GM21381 (cell line): ENCODE measurements at regions not wholly inside any gene's neighbourhood (a gene's known extent, or its start where the extent isn't known, plus 50 kb on each side); places are given as distances from the start of the nearest gene placed in this dataset.
"Not testable (repeated sequence)": the region's sequence is repeated elsewhere in the genome, so short reads cannot be mapped to it uniquely, and the experiment has no call there.

Source experiments
- ATAC-seq: cut with Tn5 transposase; IDR thresholded peaks from one replicate; pipeline ENCODE4 v1.9.1; 2021; ENCODE audit warnings: mild to moderate bottlenecking, moderate library complexity; ENCODE audit not compliant: unreplicated experiment

GRCh38 chr2:117621326-117621725 is 193.2 kb upstream of the DDX18 start:
- ATAC-seq, result no peak

- not testable (repeated sequence) for ATAC-seq
Measured at GRCh38 chr2:117623175-117623574, 191.3 kb upstream of the DDX18 start.

- ATAC-seq, result no peak
Measured at GRCh38 chr2:117631152-117631945, 183.1 kb upstream of the DDX18 start.

- no peak for ATAC-seq
Measured at GRCh38 chr2:117635481-117635880, 179.0 kb upstream of the DDX18 start.

- ATAC-seq, result no peak
Measured at GRCh38 chr2:117639401-117639800, 175.1 kb upstream of the DDX18 start.

GRCh38 chr2:117644403-117644802 is 170.1 kb upstream of the DDX18 start:
- no peak for ATAC-seq

GRCh38 chr2:117645458-117645857 is 169.0 kb upstream of the DDX18 start:
- ATAC-seq, result no peak

- ATAC-seq, result no peak
Measured at GRCh38 chr2:117646099-117646498, 168.4 kb upstream of the DDX18 start.

- ATAC-seq, result no peak
Measured at GRCh38 chr2:117646872-117647271, 167.6 kb upstream of the DDX18 start.

- ATAC-seq, result no peak
Measured at GRCh38 chr2:117656546-117656945, 157.9 kb upstream of the DDX18 start.

GRCh38 chr2:117661619-117662018 is 152.9 kb upstream of the DDX18 start:
- ATAC-seq, result no peak

GRCh38 chr2:117674172-117674571 is 140.3 kb upstream of the DDX18 start:
- no peak for ATAC-seq

- no peak for ATAC-seq
Measured at GRCh38 chr2:117679952-117680351, 134.5 kb upstream of the DDX18 start.

- ATAC-seq, result no peak
Measured at GRCh38 chr2:117684919-117685318, 129.6 kb upstream of the DDX18 start.

- ATAC-seq, result peak; percentile 91
Measured at GRCh38 chr2:117686699-117687098, 127.8 kb upstream of the DDX18 start.

- no peak for ATAC-seq
Measured at GRCh38 chr2:117691595-117691994, 122.9 kb upstream of the DDX18 start.

- no peak for ATAC-seq
Measured at GRCh38 chr2:117692001-117692763, 122.3 kb upstream of the DDX18 start.

- ATAC-seq, result no peak
Measured at GRCh38 chr2:117693154-117693553, 121.3 kb upstream of the DDX18 start.

GRCh38 chr2:117693651-117694050 is 120.8 kb upstream of the DDX18 start:
- ATAC-seq, result no peak

- no peak for ATAC-seq
Measured at GRCh38 chr2:117698287-117698686, 116.2 kb upstream of the DDX18 start.

- ATAC-seq, result no peak
Measured at GRCh38 chr2:117698819-117699218, 115.7 kb upstream of the DDX18 start.

- no peak for ATAC-seq
Measured at GRCh38 chr2:117700471-117700870, 114.0 kb upstream of the DDX18 start.
